BE2C (cell line): ENCODE measurements at regions not wholly inside any gene's neighbourhood (a gene's known extent, or its start where the extent isn't known, plus 50 kb on each side); places are given as distances from the start of the nearest gene placed in this dataset.
"Not testable (repeated sequence)": the region's sequence is repeated elsewhere in the genome, so short reads cannot be mapped to it uniquely, and the experiment has no call there.

Experiments
- DNase-seq: peaks from one replicate; pipeline ENCODE4 v3.0.0-alpha.2; 2020
- H3K27me3 ChIP-seq: fragments of 250-450 bp; sonication (Bioruptor Pico); 2 replicates; pipeline ENCODE4 v1.5.1; 2020; ENCODE audit warnings: mild to moderate bottlenecking
- H3K36me3 ChIP-seq: fragments of 250-450 bp; sonication (Bioruptor Pico); 2 replicates; pipeline ENCODE4 v1.5.1; 2020; ENCODE audit warnings: mild to moderate bottlenecking
- H3K4me1 ChIP-seq: fragments of 250-450 bp; sonication (Bioruptor Pico); 2 replicates; pipeline ENCODE4 v1.5.1; 2020
- H3K4me3 ChIP-seq: 2 replicates; pipeline ENCODE4 v1.5.1; 2011; ENCODE audit warnings: low read depth, low read length
- H3K9me3 ChIP-seq: fragments of 250-450 bp; sonication (Bioruptor Pico); 2 replicates; pipeline ENCODE4 v1.5.1; 2020
- TF ChIP-seq, protein P1 (sequence below): IDR thresholded peaks from 2 replicates; pipeline ENCODE4 v1.5.1; 2012; ENCODE audit warnings: mild to moderate bottlenecking, low read depth, low read length

DNA sequence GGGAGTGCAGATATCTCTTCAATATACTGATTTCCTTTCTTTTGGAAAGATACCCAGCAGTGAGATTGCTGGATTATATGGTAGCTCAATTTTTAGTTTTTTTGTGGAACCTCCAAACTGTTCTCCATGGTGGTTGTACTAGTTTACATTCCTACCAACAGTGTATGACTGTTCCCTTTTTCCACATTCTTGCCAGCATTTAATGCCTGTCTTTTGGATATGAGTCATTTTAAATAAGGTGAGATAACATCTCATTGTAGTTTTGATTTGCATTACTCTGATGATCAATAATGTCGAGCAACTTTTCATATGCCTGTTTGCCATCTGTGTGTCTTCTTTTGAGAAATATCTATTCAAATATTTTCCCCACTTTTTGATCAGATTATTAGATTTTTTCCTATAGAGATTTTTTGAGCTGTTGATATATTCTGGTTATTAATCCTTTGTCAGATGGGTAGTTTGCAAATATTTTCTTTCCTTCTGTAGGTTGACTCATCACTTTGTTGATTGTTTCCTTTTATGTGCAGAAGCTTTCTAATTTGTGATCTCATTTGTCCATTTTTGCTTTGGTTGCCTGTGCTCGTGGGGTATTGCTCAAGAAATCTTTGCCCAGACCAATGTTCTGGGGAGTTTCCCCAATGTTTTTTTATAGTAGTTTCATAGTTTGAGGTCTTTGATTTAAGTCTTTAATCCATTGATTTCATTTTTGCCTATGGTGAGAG is 552.7 kb downstream of the ZNF674 start:
- no peaks in the 10 kb centered on the region for H3K36me3 ChIP-seq
- TF ChIP-seq, protein P1, sequence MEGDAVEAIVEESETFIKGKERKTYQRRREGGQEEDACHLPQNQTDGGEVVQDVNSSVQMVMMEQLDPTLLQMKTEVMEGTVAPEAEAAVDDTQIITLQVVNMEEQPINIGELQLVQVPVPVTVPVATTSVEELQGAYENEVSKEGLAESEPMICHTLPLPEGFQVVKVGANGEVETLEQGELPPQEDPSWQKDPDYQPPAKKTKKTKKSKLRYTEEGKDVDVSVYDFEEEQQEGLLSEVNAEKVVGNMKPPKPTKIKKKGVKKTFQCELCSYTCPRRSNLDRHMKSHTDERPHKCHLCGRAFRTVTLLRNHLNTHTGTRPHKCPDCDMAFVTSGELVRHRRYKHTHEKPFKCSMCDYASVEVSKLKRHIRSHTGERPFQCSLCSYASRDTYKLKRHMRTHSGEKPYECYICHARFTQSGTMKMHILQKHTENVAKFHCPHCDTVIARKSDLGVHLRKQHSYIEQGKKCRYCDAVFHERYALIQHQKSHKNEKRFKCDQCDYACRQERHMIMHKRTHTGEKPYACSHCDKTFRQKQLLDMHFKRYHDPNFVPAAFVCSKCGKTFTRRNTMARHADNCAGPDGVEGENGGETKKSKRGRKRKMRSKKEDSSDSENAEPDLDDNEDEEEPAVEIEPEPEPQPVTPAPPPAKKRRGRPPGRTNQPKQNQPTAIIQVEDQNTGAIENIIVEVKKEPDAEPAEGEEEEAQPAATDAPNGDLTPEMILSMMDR: no peak
- H3K4me1 ChIP-seq: no peaks in the 10 kb centered on the region
- DNase-seq: no peak
- H3K4me3 ChIP-seq: no peak overlapping the region
- no peaks in the 10 kb centered on the region for H3K9me3 ChIP-seq
- H3K27me3 ChIP-seq: no peaks in the 10 kb centered on the region

DNA sequence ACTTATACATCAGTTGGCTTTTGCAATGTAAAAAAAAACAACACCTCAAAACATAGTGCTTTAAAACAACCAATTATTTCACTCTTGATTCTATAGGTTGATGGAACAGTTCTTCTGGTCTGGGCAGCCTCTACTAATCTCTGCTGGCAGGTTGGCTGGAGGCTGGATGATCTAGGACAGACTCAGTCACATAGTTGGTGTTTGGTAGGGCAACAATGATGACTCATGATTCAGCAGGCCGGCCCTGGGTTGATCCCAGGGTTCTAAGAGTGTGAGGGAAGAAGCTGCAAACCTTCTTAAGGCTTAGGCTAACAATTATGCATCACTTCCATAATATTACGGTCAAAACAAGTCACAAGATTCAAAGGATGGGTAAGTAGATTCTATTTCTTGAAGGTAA is 558.2 kb downstream of the ZNF674 start:
- Histone ChIP-seq H3K4me1 (no peaks in the 10 kb centered on the region), H3K9me3 (no peaks in the 10 kb centered on the region), H3K36me3 (no peaks in the 10 kb centered on the region), H3K27me3 (no peaks in the 10 kb centered on the region), H3K4me3 (no peak overlapping the region)
- no peak for DNase-seq
- TF ChIP-seq, protein P1: no peak

GRCh38 chrX:45986081-45986480 is 559.1 kb downstream of the ZNF674 start:
- H3K4me3 ChIP-seq: no peak overlapping the region
- H3K4me1 ChIP-seq: no peaks in the 10 kb centered on the region
- no peak for DNase-seq
- no peaks in the 10 kb centered on the region for H3K27me3 ChIP-seq
- H3K9me3 ChIP-seq: no peaks in the 10 kb centered on the region
- TF ChIP-seq, protein P1: no peak
- H3K36me3 ChIP-seq: no peaks in the 10 kb centered on the region

DNA sequence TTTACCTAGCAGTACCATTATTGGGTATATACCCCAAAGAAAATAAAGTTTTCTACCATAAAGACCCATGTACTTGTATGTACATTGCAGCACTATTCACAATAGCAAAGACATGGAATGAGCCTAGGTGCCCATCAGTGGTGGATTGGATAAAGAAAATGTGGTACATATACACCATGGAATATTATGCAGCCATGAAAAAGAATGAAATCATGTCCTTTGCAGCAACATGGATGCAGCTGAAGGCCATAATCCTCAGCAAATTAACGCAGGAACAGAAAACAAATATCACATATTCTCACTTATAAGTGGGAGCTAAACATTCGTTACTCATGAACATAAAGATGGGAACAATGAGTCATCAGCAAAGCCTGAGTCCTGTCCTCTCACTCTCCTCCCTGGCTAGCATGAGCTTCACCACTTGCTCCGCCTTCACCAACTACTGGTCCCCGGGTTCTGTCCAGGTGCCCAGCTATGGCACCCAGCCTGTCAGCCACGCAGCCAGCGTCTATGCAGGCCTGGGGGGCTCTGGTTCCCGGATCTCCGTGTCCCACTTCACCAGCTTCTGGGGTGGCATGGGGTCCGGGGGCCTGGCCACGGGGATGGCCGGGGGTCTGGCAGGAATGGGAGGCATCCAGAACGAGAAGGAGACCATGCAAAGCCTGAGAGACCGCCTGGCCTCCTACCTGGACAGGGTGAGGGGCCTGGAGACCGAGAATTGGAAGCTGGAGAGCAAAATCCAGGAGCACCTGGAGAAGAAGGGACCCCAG is 562.1 kb downstream of the ZNF674 start:
- H3K36me3 ChIP-seq, H3K9me3 ChIP-seq: not testable (repeated sequence)

DNA sequence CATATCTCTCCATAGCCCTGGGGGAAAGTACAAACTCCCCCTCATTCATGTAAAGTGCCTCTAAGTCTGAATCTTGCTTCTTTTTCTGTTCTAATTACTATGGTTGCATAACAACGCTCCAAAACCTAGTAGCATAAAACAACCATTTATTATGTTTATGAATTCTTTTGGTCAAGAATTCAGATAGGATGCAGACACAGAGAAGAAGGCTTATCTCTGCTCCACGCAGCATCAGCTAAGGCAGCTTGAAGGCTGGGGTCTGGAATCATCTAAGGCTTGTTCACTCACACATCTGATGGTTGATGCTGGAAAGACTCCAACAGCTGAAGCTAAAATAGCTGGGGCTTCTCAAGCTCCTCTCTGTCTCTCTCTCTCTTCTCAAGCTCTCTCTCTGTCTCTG is 564.5 kb downstream of the ZNF674 start:
- DNase-seq: no peak
- H3K9me3 ChIP-seq: no peaks in the 10 kb centered on the region
- H3K4me3 ChIP-seq: no peak overlapping the region
- TF ChIP-seq, protein P1: no peak
- H3K36me3 ChIP-seq: no peaks in the 10 kb centered on the region
- H3K4me1 ChIP-seq: no peaks in the 10 kb centered on the region
- H3K27me3 ChIP-seq: no peaks in the 10 kb centered on the region

More for the DNA sequence above, 562.1 kb downstream of the ZNF674 start:
- not testable (repeated sequence) for DNase-seq, H3K4me3 ChIP-seq, H3K27me3 ChIP-seq, H3K4me1 ChIP-seq

GRCh38 chrX:45975633-45976032 is 569.6 kb downstream of the ZNF674 start:
- H3K4me1 ChIP-seq: no peaks in the 10 kb centered on the region
- H3K4me3 ChIP-seq: no peak overlapping the region
- no peaks in the 10 kb centered on the region for H3K9me3 ChIP-seq
- DNase-seq: no peak
- TF ChIP-seq, protein P1: no peak
- no peaks in the 10 kb centered on the region for H3K27me3 ChIP-seq
- no peaks in the 10 kb centered on the region for H3K36me3 ChIP-seq
